Mesodermal cell (in vitro differentiated cells): ENCODE measurements at regions not wholly inside any gene's neighbourhood (a gene's known extent, or its start where the extent isn't known, plus 50 kb on each side); places are given as distances from the start of the nearest gene placed in this dataset.

Source experiments
- H3K27ac ChIP-seq: 2 replicates; pipeline ENCODE4 v1.7.0; 2013; ENCODE audit warnings: mild to moderate bottlenecking, low read depth, low read length, moderate library complexity; ENCODE audit not compliant: severe bottlenecking
- H3K36me3 ChIP-seq: 2 replicates; pipeline ENCODE4 v1.7.1; 2013; ENCODE audit warnings: mild to moderate bottlenecking, low read length, moderate library complexity; ENCODE audit not compliant: control insufficient read depth, insufficient read depth
- H3K4me1 ChIP-seq: one replicate; pipeline ENCODE4 v1.7.1; 2013; ENCODE audit warnings: mild to moderate bottlenecking, low read length; ENCODE audit not compliant: insufficient read depth, control insufficient read depth, poor library complexity, severe bottlenecking
- H3K4me3 ChIP-seq: 2 replicates; pipeline ENCODE4 v1.7.0; 2013; ENCODE audit warnings: low read length, control low read depth, mild to moderate bottlenecking; ENCODE audit not compliant: insufficient read depth, poor library complexity, severe bottlenecking; ENCODE audit errors: extremely low read depth
- H3K9me3 ChIP-seq: 2 replicates; pipeline ENCODE4 v1.7.1; 2013; ENCODE audit warnings: mild to moderate bottlenecking, low read length, moderate library complexity; ENCODE audit not compliant: control insufficient read depth
- WGBS, 2 experiments: methylation state at CpG; one replicate each; pipeline ENCODE4 v1.1.5; 2013; ENCODE audit warnings: missing lambda C conversion rate in 2 of 2; ENCODE audit not compliant: insufficient coverage in 2 of 2; 5-methylcytosine and 5-hydroxymethylcytosine counted together

DNA sequence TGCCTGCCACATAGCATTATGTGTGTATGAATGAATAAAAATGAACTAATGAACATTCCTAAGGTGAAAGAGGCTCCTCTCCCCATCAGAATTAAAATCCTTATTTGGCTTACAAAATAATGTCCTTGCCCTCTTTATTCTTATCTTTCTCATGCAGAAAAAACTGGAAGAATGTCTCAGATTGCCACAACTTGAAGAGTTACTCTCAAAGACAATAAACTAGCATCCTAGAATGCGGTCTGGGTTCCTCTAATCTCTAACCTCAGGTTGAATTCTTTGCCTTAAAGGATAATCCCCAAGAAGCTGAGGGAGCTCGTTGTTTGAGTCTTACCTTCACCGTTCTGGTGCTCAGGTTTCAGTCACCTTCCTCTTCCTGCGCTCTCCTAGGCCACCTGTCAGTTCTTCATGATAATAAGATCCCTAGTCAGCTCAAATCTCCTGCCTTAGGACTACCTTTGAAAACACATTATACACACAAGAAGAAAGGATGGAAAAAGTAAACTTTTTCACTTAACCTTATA lies 147.1 kb downstream of the PHLDA1 start:
- Histone ChIP-seq H3K36me3 (no peaks in the 10 kb centered on the region), H3K9me3 (no peaks in the 10 kb centered on the region), H3K4me1 (peaks cover 14% of the 10 kb centered on the region), H3K27ac (no peak overlapping the region), H3K4me3 (no peak overlapping the region)
- WGBS, 2 experiments, result 65 to 83% methylated on average over 4 of the region's 4 CpGs

DNA sequence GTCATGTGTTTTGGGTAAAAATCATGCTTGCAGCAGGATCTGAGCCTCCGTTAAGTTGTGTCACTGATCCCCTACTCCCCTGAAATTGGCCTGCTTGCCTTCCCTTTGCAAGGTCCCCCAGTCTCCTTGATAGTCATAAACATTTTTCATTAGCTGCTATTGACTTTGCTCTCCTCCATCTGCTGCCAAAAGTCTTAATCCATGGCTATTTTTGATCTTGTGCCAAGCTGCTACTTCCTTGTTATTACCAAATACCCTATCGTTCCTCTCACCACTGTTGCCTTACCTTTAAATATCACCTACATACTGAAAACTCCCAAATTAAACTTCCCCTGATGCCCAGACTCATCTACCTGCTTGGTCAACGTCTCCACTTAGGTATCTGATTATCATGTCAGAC lies 148.3 kb downstream of the PHLDA1 start:
- Histone ChIP-seq H3K4me3 (no peak overlapping the region), H3K4me1 (peaks cover 5% of the 10 kb centered on the region), H3K36me3 (no peaks in the 10 kb centered on the region), H3K9me3 (no peaks in the 10 kb centered on the region), H3K27ac (no peak overlapping the region)
- 88 to 100% methylated on average over 3 of the region's 3 CpGs for WGBS, 2 experiments

DNA sequence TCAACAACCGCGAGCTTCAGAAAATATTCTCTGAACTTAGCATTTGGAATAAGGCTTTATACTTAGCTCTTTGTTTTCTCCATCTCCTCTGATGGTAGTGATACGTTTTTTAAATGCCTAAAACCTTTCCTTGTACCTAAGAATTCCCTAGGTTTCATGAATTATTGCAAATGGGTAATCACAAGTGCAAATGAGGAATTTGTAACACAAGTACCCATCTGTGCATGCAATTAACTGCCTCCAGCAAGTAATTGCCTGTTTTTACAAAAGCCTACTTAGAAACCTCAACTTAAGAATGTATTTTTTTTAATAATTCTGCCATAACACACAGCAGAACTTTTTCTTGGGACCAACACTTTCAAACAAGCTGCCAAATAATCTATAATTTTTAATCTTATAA lies 149.2 kb downstream of the PHLDA1 start:
- H3K27ac ChIP-seq, result no peak overlapping the region
- no peaks in the 10 kb centered on the region for H3K9me3 ChIP-seq
- H3K4me1 ChIP-seq, result peaks cover 12% of the 10 kb centered on the region
- no CpG with 5 or more reads among the region's 3 CpGs for WGBS, 2 experiments
- H3K36me3 ChIP-seq, result no peaks in the 10 kb centered on the region
- H3K4me3 ChIP-seq, result no peak overlapping the region

DNA sequence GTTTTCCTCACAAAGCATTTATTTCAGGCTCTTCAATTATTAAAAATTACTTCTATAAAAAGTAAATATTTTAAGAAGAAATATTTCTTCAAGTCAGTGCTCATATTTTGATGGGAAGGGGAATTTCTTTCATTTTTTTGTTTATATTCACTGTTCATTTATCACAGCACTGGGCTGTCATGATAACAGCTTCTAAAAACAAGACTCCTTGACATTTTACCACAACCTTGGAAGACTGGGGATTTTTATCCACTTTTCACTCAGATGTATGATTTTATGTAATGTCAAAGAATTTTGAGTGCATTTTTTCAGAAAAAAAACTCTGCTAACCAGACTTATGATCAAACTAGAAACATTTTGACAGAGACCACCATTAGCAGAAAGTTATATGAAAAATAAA lies 149.7 kb downstream of the PHLDA1 start:
- peaks cover 17% of the 10 kb centered on the region for H3K4me1 ChIP-seq
- H3K9me3 ChIP-seq, result no peaks in the 10 kb centered on the region
- H3K4me3 ChIP-seq, result no peak overlapping the region
- no peaks in the 10 kb centered on the region for H3K36me3 ChIP-seq
- no peak overlapping the region for H3K27ac ChIP-seq

DNA sequence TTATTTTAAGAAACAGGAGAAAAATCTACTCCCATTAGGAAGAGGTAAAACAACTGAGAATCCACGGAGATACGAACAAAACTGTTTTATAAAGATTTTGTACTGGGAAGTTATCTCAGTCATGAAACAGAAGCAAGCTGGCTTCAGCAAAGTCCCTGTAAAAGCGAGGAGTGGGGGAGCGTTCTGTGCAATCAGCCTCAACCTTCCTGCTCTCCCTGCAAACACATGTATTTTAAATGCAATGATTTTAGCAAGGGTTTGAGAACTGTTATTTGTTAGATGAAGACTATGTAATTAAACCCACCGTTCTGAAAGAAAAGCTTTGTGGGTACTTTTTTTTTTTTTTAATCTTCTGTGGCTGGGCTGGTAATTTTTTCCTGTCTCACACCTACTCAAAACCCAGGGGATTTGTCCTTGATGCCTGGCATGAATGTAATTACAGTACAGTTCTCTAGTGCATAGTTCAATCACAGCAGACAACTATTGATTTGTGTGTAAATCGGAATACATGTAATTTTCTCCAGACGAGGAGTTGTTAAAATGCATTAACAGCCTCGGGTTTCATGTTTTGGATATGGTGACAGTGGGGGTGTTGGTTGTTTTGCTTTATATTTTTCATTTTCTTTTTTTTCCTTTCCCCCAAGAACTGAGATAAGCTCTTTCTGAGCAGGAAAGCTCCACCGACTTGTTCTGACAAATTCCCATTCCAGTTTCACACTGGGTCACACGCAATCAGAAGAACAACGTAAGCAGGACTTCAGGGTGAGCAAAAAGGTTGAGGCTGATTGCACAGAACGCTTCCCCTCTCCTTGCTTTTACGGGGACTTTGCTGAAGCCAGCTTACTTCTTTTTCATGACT lies 153.6 kb downstream of the PHLDA1 start:
- peaks cover 4% of the 10 kb centered on the region for H3K9me3 ChIP-seq
- no peak overlapping the region for H3K4me3 ChIP-seq
- H3K27ac ChIP-seq, result peak overlapping the region; percentile 51
- H3K36me3 ChIP-seq, result no peaks in the 10 kb centered on the region
- WGBS, 2 experiments, result 52 to 59% methylated on average over 6 to 11 of the region's 13 CpGs
- peaks cover 20% of the 10 kb centered on the region for H3K4me1 ChIP-seq

DNA sequence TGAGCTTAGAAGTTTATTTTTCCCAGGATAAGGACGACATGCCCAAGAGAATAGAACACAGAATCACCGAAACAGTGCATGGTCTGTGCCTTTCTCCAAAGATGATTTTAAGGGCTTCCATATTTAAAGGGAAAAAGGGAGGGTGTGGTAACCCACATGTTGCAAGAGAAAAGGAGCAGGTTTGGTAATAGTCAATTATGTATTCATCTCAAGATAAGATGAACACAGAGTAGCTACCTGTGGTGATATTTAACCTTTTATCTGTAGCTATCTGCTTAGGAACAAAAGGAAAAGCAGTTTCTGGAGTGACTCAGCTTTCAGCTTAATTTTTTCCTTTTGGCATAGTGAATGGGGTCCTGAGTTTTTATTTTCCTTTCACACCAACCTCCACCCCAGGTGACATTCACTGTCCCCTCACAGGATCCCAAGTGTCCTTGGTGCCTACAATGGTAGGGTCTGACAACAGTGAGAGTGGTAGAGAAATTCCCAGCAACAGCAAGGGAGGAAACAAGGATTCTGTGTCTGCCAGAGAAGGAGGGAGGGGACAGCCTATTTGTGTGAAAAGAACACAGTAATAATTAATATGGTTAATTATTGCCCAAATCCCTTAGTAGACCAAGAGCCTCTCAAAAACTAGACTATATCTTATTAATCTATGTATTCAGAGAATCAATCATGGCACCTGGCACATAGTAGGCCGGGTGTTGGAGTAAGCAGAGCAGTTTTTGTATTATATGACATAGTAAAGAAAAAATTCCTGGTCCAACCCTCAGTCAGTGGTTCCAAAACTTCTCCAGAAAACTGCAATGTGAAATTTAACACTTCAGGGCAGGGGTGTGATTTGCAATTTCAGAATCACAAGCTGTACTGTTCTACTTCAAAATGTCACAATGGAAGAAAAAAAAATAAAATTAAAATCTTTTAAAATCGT lies 154.5 kb downstream of the PHLDA1 start:
- H3K9me3 ChIP-seq, result peaks cover 4% of the 10 kb centered on the region
- whole genome bisulfite sequencing, 2 experiments, result 93 to 94% methylated on average over 2 of the region's 4 CpGs
- H3K4me1 ChIP-seq, result peaks cover 20% of the 10 kb centered on the region
- no peak overlapping the region for H3K4me3 ChIP-seq
- no peaks in the 10 kb centered on the region for H3K36me3 ChIP-seq
- peak overlapping the region; percentile 16 for H3K27ac ChIP-seq

DNA sequence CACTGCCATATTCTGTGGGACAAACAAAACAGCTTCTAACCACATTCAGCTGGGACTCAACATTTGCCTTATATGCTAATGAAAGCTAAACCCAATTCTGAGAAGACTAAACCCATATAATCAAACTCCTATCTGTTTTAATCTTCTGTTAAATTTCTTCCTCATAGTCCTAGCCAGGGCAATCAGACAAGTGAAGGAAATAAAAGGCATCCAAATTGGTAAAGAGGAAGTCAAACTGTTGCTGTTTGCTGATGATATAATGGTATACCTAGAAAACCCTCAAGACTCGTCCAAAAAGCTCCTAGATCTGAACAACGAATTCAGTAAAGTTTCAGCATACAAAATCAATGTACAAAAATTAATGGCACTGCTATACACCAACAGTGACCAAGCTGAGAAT lies 157.1 kb downstream of the PHLDA1 start:
- Histone ChIP-seq H3K4me3 (no peak overlapping the region), H3K27ac (no peak overlapping the region), H3K4me1 (peaks cover 20% of the 10 kb centered on the region), H3K36me3 (no peaks in the 10 kb centered on the region), H3K9me3 (peaks cover 4% of the 10 kb centered on the region)
- 100% methylated on average over 1 of the region's 2 CpGs; no CpG with 5 or more reads in 1 of the 2 experiments for WGBS, 2 experiments

DNA sequence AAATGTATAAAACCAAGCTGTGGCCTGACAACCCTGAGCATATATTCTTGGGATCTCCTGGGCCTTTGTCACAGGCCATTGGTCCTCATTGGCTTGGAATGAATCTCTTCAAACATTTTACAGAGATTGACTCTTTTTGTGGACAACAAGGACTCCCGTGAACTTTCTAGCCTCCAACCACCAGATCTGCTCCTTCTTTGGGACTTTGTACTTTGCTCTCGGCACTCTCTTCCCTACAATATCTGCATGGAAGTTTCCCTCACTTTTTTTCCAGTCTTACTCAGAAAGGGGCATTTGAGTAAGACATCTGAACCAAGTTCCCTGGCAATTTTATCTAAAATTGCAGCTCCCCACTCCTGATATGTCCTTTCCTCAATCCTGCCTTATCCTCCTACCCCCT lies 158.8 kb downstream of the PHLDA1 start:
- 94 to 100% methylated on average over 2 of the region's 2 CpGs for WGBS, 2 experiments
- H3K27ac ChIP-seq, result no peak overlapping the region
- no peaks in the 10 kb centered on the region for H3K36me3 ChIP-seq
- H3K9me3 ChIP-seq, result peaks cover 4% of the 10 kb centered on the region
- H3K4me3 ChIP-seq, result no peak overlapping the region
- H3K4me1 ChIP-seq, result peaks cover 10% of the 10 kb centered on the region

DNA sequence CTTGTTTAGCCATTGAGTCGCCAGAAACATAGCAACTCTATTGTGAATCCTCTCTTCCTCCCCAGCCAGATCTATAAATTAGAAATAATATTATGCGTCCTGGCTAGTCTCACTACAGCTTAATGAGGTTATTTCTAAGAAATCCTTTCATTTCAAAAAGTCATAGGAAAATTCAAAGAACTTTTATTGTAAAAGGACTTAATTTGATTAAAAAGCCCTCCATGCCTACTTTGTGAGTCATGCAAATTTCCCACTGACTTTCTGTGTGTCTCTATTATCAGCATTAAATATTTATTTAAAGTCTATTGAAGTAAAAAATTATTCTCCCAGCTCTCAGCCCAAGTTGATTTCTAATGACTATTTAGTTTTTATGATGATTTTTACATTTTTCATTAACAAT lies 160.7 kb downstream of the PHLDA1 start:
- WGBS, 2 experiments, result no CpG with 5 or more reads among the region's 2 CpGs
- H3K36me3 ChIP-seq, result no peaks in the 10 kb centered on the region
- no peaks in the 10 kb centered on the region for H3K4me1 ChIP-seq
- peaks cover 4% of the 10 kb centered on the region for H3K9me3 ChIP-seq
- no peak overlapping the region for H3K4me3 ChIP-seq
- H3K27ac ChIP-seq, result no peak overlapping the region

DNA sequence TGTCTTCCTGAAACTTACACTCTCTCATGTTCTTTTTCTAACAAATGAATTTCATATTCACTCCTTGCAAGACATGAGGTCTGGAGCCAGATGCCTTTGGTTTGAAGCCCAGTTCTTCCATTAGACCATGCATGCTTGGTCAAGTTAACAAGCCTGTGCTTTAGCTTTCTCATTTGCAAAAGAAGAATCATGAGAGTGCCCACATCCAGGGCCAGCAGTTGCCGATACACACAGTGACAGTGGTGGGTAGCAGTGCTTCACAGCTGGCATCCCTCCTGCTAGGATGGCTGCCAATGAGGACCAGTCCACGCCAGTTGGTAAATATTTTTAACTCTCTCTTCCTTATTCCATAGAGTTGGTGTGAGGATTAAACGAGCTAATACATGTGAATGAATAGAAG lies 163.1 kb downstream of the PHLDA1 start:
- Histone ChIP-seq H3K4me3 (no peak overlapping the region), H3K4me1 (no peaks in the 10 kb centered on the region), H3K27ac (no peak overlapping the region), H3K36me3 (no peaks in the 10 kb centered on the region), H3K9me3 (no peaks in the 10 kb centered on the region)
- WGBS, 2 experiments, result 83% methylated on average over 1 of the region's 3 CpGs; no CpG with 5 or more reads in 1 of the 2 experiments
